HG03196 (cell line): ENCODE measurements at regions not wholly inside any gene's neighbourhood (a gene's known extent, or its start where the extent isn't known, plus 50 kb on each side); places are given as distances from the start of the nearest gene placed in this dataset.
"Not testable (repeated sequence)": the region's sequence is repeated elsewhere in the genome, so short reads cannot be mapped to it uniquely, and the experiment has no call there.

ENCODE experiments used
- ATAC-seq: cut with Tn5 transposase; IDR thresholded peaks from one replicate; pipeline ENCODE4 v1.9.1; 2021; ENCODE audit not compliant: unreplicated experiment

GRCh38 chr10:119996944-119997343, 104.4 kb downstream of the SEC23IP start:
- ATAC-seq = no peak

- ATAC-seq = no peak
These were observed 104.9 kb downstream of the SEC23IP start for GRCh38 chr10:119997429-119997828.

- ATAC-seq = no peak
These were observed 110.3 kb downstream of the SEC23IP start for GRCh38 chr10:120002785-120003184.

GRCh38 chr10:120005207-120006201, 113.0 kb downstream of the SEC23IP start:
- ATAC-seq = no peak

- ATAC-seq = no peak
These were observed 114.7 kb downstream of the SEC23IP start for GRCh38 chr10:120007261-120007660.

GRCh38 chr10:120011359-120012130, 119.0 kb downstream of the SEC23IP start:
- no peak for ATAC-seq

- ATAC-seq = no peak
These were observed 119.5 kb downstream of the SEC23IP start for GRCh38 chr10:120012131-120012400.

GRCh38 chr10:120012566-120012965, 120.0 kb downstream of the SEC23IP start:
- no peak for ATAC-seq

- no peak for ATAC-seq
These were observed 121.5 kb downstream of the SEC23IP start for GRCh38 chr10:120014031-120014430.

- no peak for ATAC-seq
These were observed 122.5 kb downstream of the SEC23IP start for GRCh38 chr10:120015064-120015463.

- no peak for ATAC-seq
These were observed 124.4 kb downstream of the SEC23IP start for GRCh38 chr10:120016906-120017305.

- no peak for ATAC-seq
These were observed 125.3 kb downstream of the SEC23IP start for GRCh38 chr10:120017733-120018417.

GRCh38 chr10:120018695-120019094, 126.2 kb downstream of the SEC23IP start:
- ATAC-seq = no peak

GRCh38 chr10:120019568-120019967, 127.0 kb downstream of the SEC23IP start:
- no peak for ATAC-seq

GRCh38 chr10:120022357-120022756, 129.8 kb downstream of the SEC23IP start:
- no peak for ATAC-seq

GRCh38 chr10:120034236-120034635, 141.7 kb downstream of the SEC23IP start:
- no peak for ATAC-seq

GRCh38 chr10:120039046-120039445, 146.5 kb downstream of the SEC23IP start:
- no peak for ATAC-seq

GRCh38 chr10:120039826-120040225, 147.3 kb downstream of the SEC23IP start:
- ATAC-seq = no peak

- no peak for ATAC-seq
These were observed 149.5 kb downstream of the SEC23IP start for GRCh38 chr10:120041807-120042559.

GRCh38 chr10:120042705-120043104, 150.2 kb downstream of the SEC23IP start:
- no peak for ATAC-seq

GRCh38 chr10:120047373-120047772, 154.8 kb downstream of the SEC23IP start:
- ATAC-seq = not testable (repeated sequence)
